Vagina (tissue), 2 donors: ENCODE measurements at regions not wholly inside any gene's neighbourhood (a gene's known extent, or its start where the extent isn't known, plus 50 kb on each side); places are given as distances from the start of the nearest gene placed in this dataset.

Experiments used
- DNase-seq, 2 donors: peaks; one replicate each; pipeline ENCODE4 v3.0.0-alpha.2; 2017; ENCODE audit errors: extremely low spot score in 2 of 2
- H3K27ac ChIP-seq: fragments of 200-600 bp; sonication (generic); one replicate; pipeline ENCODE4 v1.5.1; 2019
- H3K27me3 ChIP-seq: fragments of 200-600 bp; sonication (generic); one replicate; pipeline ENCODE4 v1.5.1; 2019
- H3K36me3 ChIP-seq, 2 donors: fragments of 200-600 bp; sonication (generic); one replicate each; pipeline ENCODE4 v1.5.1; 2017 to 2019
- H3K4me1 ChIP-seq: fragments of 200-600 bp; sonication (generic); one replicate; pipeline ENCODE4 v1.5.1; 2019
- H3K4me3 ChIP-seq, 2 donors: fragments of 200-600 bp; sonication (generic); 1 replicate in 1 of 2; 2 replicates in 1 of 2; pipeline ENCODE4 v1.5.1; 2016 to 2019
- H3K9me3 ChIP-seq: fragments of 200-600 bp; sonication (generic); one replicate; pipeline ENCODE4 v1.5.1; 2019
- POLR2A ChIP-seq, 2 donors: fragments of 450-650 bp; IDR thresholded peaks; one replicate each; pipeline ENCODE4 v1.6.1; 2017; ENCODE audit warnings: antibody characterized with exemption in 2 of 2, mild to moderate bottlenecking in 2 of 2, moderate library complexity in 2 of 2
- POLR2AphosphoS5 ChIP-seq, 2 donors: sonication (generic); formaldehyde crosslinking; IDR thresholded peaks; one replicate each; pipeline ENCODE4 v1.9.0; 2017; ENCODE audit warnings: antibody characterized with exemption in 2 of 2, mild to moderate bottlenecking in 2 of 2, low read depth in 1 of 2; ENCODE audit not compliant: insufficient read depth in 1 of 2
- intact Hi-C: fragments of 100-400 bp; cut with DNase I; formaldehyde crosslinking; loops from one replicate; pipeline ENCODE4 v1.15.1; 2023
- TF ChIP-seq, protein P1 (sequence below), 3 experiments: fragments of 450-650 bp in 2 of 3; fragments of 200-600 bp in 1 of 3; sonication (generic) in 1 of 3; IDR thresholded peaks; one replicate each; pipeline ENCODE4 v1.5.1; 2017 to 2019; ENCODE audit warnings: antibody characterized with exemption in 3 of 3, mild to moderate bottlenecking in 2 of 3, moderate library complexity in 2 of 3

GRCh38 chrX:67317725-67318124, 226.1 kb upstream of the AR start:
- no peak for TF ChIP-seq POLR2A (IDR thresholded peaks at IDR 0.05)
- TF ChIP-seq POLR2AphosphoS5 (IDR thresholded peaks at IDR 0.05; ENCODE audit: insufficient read depth in 1 of 2, low read depth in 1 of 2) = no peak
- TF ChIP-seq, protein P1, sequence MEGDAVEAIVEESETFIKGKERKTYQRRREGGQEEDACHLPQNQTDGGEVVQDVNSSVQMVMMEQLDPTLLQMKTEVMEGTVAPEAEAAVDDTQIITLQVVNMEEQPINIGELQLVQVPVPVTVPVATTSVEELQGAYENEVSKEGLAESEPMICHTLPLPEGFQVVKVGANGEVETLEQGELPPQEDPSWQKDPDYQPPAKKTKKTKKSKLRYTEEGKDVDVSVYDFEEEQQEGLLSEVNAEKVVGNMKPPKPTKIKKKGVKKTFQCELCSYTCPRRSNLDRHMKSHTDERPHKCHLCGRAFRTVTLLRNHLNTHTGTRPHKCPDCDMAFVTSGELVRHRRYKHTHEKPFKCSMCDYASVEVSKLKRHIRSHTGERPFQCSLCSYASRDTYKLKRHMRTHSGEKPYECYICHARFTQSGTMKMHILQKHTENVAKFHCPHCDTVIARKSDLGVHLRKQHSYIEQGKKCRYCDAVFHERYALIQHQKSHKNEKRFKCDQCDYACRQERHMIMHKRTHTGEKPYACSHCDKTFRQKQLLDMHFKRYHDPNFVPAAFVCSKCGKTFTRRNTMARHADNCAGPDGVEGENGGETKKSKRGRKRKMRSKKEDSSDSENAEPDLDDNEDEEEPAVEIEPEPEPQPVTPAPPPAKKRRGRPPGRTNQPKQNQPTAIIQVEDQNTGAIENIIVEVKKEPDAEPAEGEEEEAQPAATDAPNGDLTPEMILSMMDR (IDR thresholded peaks at IDR 0.05) = no peak
- no peaks in the 10 kb centered on the region for H3K36me3 ChIP-seq

GRCh38 chrX:67328476-67328875, 215.3 kb upstream of the AR start:
- H3K27me3 ChIP-seq = no peaks in the 10 kb centered on the region
- DNase-seq = no peak
- no peak overlapping the region for H3K27ac ChIP-seq
- TF ChIP-seq, protein P1 (IDR thresholded peaks at IDR 0.05) = no peak
- TF ChIP-seq POLR2A (IDR thresholded peaks at IDR 0.05) = no peak
- TF ChIP-seq POLR2AphosphoS5 (IDR thresholded peaks at IDR 0.05; ENCODE audit: insufficient read depth in 1 of 2, low read depth in 1 of 2) = no peak
- H3K4me1 ChIP-seq = no peaks in the 10 kb centered on the region
- H3K9me3 ChIP-seq = no peaks in the 10 kb centered on the region
- H3K36me3 ChIP-seq = no peaks in the 10 kb centered on the region
- H3K4me3 ChIP-seq = no peak overlapping the region
- intact Hi-C loops = no loop called here

More at GRCh38 chrX:67317725-67318124, 226.1 kb upstream of the AR start:
- Histone ChIP-seq H3K4me3 (no peak overlapping the region), H3K9me3 (no peaks in the 10 kb centered on the region), H3K4me1 (no peaks in the 10 kb centered on the region), H3K27ac (no peak overlapping the region), H3K27me3 (no peaks in the 10 kb centered on the region)
- no peak for DNase-seq
- intact Hi-C loops = no loop called here

DNA sequence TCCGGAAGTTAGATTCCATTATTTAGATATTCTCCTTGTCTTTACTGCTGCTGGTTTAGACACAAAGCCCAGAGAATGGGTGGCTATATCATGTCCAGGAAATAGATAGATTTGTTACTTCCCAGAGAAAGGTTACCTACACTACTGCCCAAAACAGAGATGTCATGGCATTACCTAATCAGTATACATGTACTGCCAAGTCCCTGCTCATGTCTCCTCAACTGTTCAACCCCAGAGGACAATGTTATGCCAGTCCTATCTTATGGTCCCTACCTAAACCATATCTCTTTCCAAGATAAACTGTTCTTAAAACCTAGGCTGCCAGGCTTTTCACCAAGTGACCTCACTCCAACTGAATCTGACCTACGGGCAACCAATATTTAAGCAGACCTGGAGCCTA, 209.5 kb upstream of the AR start:
- Histone ChIP-seq H3K27ac (no peak overlapping the region), H3K9me3 (no peaks in the 10 kb centered on the region), H3K4me3 (no peak overlapping the region), H3K27me3 (no peaks in the 10 kb centered on the region), H3K36me3 (no peaks in the 10 kb centered on the region), H3K4me1 (no peaks in the 10 kb centered on the region)
- DNase-seq = no peak
- intact Hi-C loops = no loop called here
- TF ChIP-seq POLR2A (IDR thresholded peaks at IDR 0.05) (no peak), POLR2AphosphoS5 (IDR thresholded peaks at IDR 0.05; ENCODE audit: insufficient read depth in 1 of 2, low read depth in 1 of 2) (no peak)
- TF ChIP-seq, protein P1 (IDR thresholded peaks at IDR 0.05) = no peak

DNA sequence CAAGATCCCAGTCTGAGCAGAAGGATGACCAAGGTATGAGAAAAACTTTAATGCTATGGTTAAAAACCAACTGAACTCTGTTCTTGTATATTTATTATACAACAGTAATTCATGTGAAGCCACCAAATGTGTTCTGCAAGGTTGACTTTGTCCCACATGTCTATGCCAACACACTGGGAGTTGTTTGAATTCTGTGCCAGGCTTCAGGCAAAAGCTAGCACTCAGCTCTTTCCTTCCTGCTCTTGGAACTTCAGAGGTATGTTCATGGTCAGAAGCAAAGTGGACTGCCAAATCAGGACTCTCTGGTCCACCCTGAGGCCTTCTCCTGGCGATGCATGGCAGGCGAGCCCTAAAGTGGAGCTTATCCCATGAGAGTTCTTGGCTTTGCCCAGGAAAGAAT, 205.6 kb upstream of the AR start:
- Histone ChIP-seq H3K4me3 (no peak overlapping the region), H3K9me3 (no peaks in the 10 kb centered on the region), H3K27ac (no peak overlapping the region), H3K27me3 (no peaks in the 10 kb centered on the region), H3K36me3 (no peaks in the 10 kb centered on the region), H3K4me1 (no peaks in the 10 kb centered on the region)
- intact Hi-C loops = no loop called here
- TF ChIP-seq POLR2AphosphoS5 (IDR thresholded peaks at IDR 0.05; ENCODE audit: insufficient read depth in 1 of 2, low read depth in 1 of 2) = no peak
- TF ChIP-seq, protein P1 (IDR thresholded peaks at IDR 0.05) = no peak
- TF ChIP-seq POLR2A (IDR thresholded peaks at IDR 0.05) = no peak
- DNase-seq = no peak

DNA sequence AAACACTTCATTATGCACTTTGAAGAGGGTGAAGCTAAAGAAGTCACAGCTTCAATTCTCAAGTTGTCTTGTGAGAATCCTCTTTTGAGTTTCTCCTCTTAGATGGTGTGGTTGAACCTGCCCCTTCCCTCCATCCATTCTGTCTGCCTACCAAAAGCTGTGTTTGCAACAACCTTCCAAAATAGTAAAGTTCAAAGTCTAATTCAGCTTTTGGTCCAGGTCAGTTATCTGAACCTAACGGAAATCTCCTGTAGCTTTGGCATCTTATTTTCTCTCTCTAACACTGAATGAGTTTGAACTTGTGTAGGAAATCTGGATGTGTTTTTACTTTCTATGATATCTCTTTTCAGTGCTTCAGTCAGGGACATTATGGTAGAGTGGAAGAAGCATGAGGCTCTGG, 201.7 kb upstream of the AR start:
- intact Hi-C loops = no loop called here
- H3K4me1 ChIP-seq = no peaks in the 10 kb centered on the region
- H3K27me3 ChIP-seq = no peaks in the 10 kb centered on the region
- H3K9me3 ChIP-seq = no peaks in the 10 kb centered on the region
- H3K36me3 ChIP-seq = no peaks in the 10 kb centered on the region
- DNase-seq = no peak
- no peak for TF ChIP-seq POLR2A (IDR thresholded peaks at IDR 0.05)
- TF ChIP-seq, protein P1 (IDR thresholded peaks at IDR 0.05) = no peak
- TF ChIP-seq POLR2AphosphoS5 (IDR thresholded peaks at IDR 0.05; ENCODE audit: insufficient read depth in 1 of 2, low read depth in 1 of 2) = no peak
- H3K4me3 ChIP-seq = no peak overlapping the region
- H3K27ac ChIP-seq = no peak overlapping the region
